NOMO-1 treated with DMSO at 0.1 percent for 48 hours (cell line): ENCODE measurements at regions not wholly inside any gene's neighbourhood (a gene's known extent, or its start where the extent isn't known, plus 50 kb on each side); places are given as distances from the start of the nearest gene placed in this dataset.
"Not testable (repeated sequence)": the region's sequence is repeated elsewhere in the genome, so short reads cannot be mapped to it uniquely, and the experiment has no call there.

Experiments used
- DNase-seq: peaks from one replicate; lab custom pipeline; 2025; ENCODE audit not compliant: unreplicated experiment; lab: John Stamatoyannopoulos, UW

- no peak for DNase-seq
Measured at GRCh38 chr5:159493696-159494095, 163.4 kb upstream of the IL12B start.

GRCh38 chr5:159496773-159497172, 166.5 kb upstream of the IL12B start:
- DNase-seq, result no peak

- no peak for DNase-seq
Measured at GRCh38 chr5:159497221-159497620, 166.9 kb upstream of the IL12B start.

- no peak for DNase-seq
Measured at GRCh38 chr5:159498630-159499029, 168.3 kb upstream of the IL12B start.

- not testable (repeated sequence) for DNase-seq
Measured at GRCh38 chr5:159502116-159502515, 171.8 kb upstream of the IL12B start.

GRCh38 chr5:159503236-159503635, 172.9 kb upstream of the IL12B start:
- no peak for DNase-seq

- no peak for DNase-seq
Measured at GRCh38 chr5:159504106-159504856, 174.0 kb upstream of the IL12B start.

- no peak for DNase-seq
Measured at GRCh38 chr5:159504857-159505304, 174.6 kb upstream of the IL12B start.

- DNase-seq, result no peak
Measured at GRCh38 chr5:159507055-159507454, 176.8 kb upstream of the IL12B start.

- no peak for DNase-seq
Measured at GRCh38 chr5:159507661-159508060, 177.4 kb upstream of the IL12B start.

GRCh38 chr5:159508344-159508743, 178.1 kb upstream of the IL12B start:
- DNase-seq, result no peak

GRCh38 chr5:159509002-159509660, 178.8 kb upstream of the IL12B start:
- no peak for DNase-seq

- no peak for DNase-seq
Measured at GRCh38 chr5:159510282-159510681, 180.0 kb upstream of the IL12B start.

GRCh38 chr5:159511570-159511969, 181.3 kb upstream of the IL12B start:
- DNase-seq, result no peak

- DNase-seq, result no peak
Measured at GRCh38 chr5:159512064-159512463, 181.8 kb upstream of the IL12B start.

GRCh38 chr5:159514229-159514810, 184.0 kb upstream of the IL12B start:
- DNase-seq, result no peak

- no peak for DNase-seq
Measured at GRCh38 chr5:159515197-159515596, 184.9 kb upstream of the IL12B start.

- DNase-seq, result peak; percentile 70
Measured at GRCh38 chr5:159515909-159516415, 185.7 kb upstream of the IL12B start.

GRCh38 chr5:159518371-159518770, 188.1 kb upstream of the IL12B start:
- no peak for DNase-seq

GRCh38 chr5:159519365-159519764, 189.1 kb upstream of the IL12B start:
- no peak for DNase-seq

GRCh38 chr5:159522841-159523240, 192.6 kb upstream of the IL12B start:
- DNase-seq, result no peak

GRCh38 chr5:159524279-159524678, 194.0 kb upstream of the IL12B start:
- not testable (repeated sequence) for DNase-seq
